Kasumi-1 (cell line): ENCODE measurements at regions not wholly inside any gene's neighbourhood (a gene's known extent, or its start where the extent isn't known, plus 50 kb on each side); places are given as distances from the start of the nearest gene placed in this dataset.
A peak's percentile ranks its signal among the peaks of the same experiment; 100 is the strongest.

Experiments
- DNase-seq, 2 experiments: peaks; one replicate each; lab custom pipeline; 2025; lab: John Stamatoyannopoulos, UW

GRCh38 chr11:76298255-76298654 is 82.7 kb downstream of the THAP12 start:
- no peak for DNase-seq

- DNase-seq, result no peak
These were observed 84.0 kb downstream of the THAP12 start for GRCh38 chr11:76296731-76297542.

- no peak for DNase-seq
These were observed 86.9 kb upstream of the WNT11 start for GRCh38 chr11:76293189-76293631.

- no peak for DNase-seq
These were observed 86.4 kb upstream of the WNT11 start for GRCh38 chr11:76292583-76293188.

GRCh38 chr11:76291576-76292526 is 85.5 kb upstream of the WNT11 start:
- no peak for DNase-seq

- DNase-seq, result peak; percentile 34 to 55
These were observed 82.1 kb upstream of the WNT11 start for GRCh38 chr11:76288166-76288980.

- DNase-seq, result no peak
These were observed 80.9 kb upstream of the WNT11 start for GRCh38 chr11:76287227-76287626.

GRCh38 chr11:76285397-76286104 is 79.2 kb upstream of the WNT11 start:
- peak in 1 of 2 experiments; percentile 6 for DNase-seq

GRCh38 chr11:76284161-76284560 is 77.9 kb upstream of the WNT11 start:
- DNase-seq, result no peak

GRCh38 chr11:76282811-76283595 is 76.7 kb upstream of the WNT11 start:
- DNase-seq, result no peak

- no peak for DNase-seq
These were observed 75.9 kb upstream of the WNT11 start for GRCh38 chr11:76282172-76282571.

GRCh38 chr11:76281558-76281906 is 75.2 kb upstream of the WNT11 start:
- DNase-seq, result no peak

GRCh38 chr11:76280882-76281557 is 74.7 kb upstream of the WNT11 start:
- no peak for DNase-seq

- no peak for DNase-seq
These were observed 74.0 kb upstream of the WNT11 start for GRCh38 chr11:76280151-76280881.

- DNase-seq, result no peak
These were observed 73.3 kb upstream of the WNT11 start for GRCh38 chr11:76279646-76280045.

GRCh38 chr11:76279038-76279437 is 72.7 kb upstream of the WNT11 start:
- no peak for DNase-seq

GRCh38 chr11:76278526-76278925 is 72.2 kb upstream of the WNT11 start:
- no peak for DNase-seq

GRCh38 chr11:76277298-76278175 is 71.2 kb upstream of the WNT11 start:
- DNase-seq, result no peak
